CD4-positive, CD25-positive, alpha-beta regulatory T cell (primary cell): ENCODE measurements at regions not wholly inside any gene's neighbourhood (a gene's known extent, or its start where the extent isn't known, plus 50 kb on each side); places are given as distances from the start of the nearest gene placed in this dataset.

Experiments used
- ATAC-seq, 2 donors: fragments of 150-1000 bp; cut with Tn5 transposase; one replicate each; pipeline ENCODE4 v1.10.0; 2021; ENCODE audit warnings: low read depth in 2 of 2, moderate number of reproducible peaks in 2 of 2, moderate library complexity in 1 of 2
- DNase-seq, 3 donors: peaks; one replicate each; pipeline versions ENCODE4 v3.0.0 to v3.0.0-alpha.2; 2012 to 2022; ENCODE audit warnings: mixed read lengths in 1 of 3
- H3K27ac ChIP-seq: one replicate; pipeline ENCODE4 v1.7.0; 2013; ENCODE audit warnings: mild to moderate bottlenecking, low read length; ENCODE audit not compliant: insufficient read depth, poor library complexity, severe bottlenecking
- H3K27me3 ChIP-seq: one replicate; pipeline ENCODE4 v1.7.0; 2013; ENCODE audit warnings: low read length; ENCODE audit not compliant: control insufficient read depth, insufficient read depth
- H3K36me3 ChIP-seq: one replicate; pipeline ENCODE4 v1.7.0; 2013; ENCODE audit warnings: mild to moderate bottlenecking, low read length, moderate library complexity; ENCODE audit not compliant: control insufficient read depth, insufficient read depth
- H3K4me1 ChIP-seq: 2 replicates; pipeline ENCODE4 v1.7.0; 2013; ENCODE audit warnings: mild to moderate bottlenecking, low read length; ENCODE audit not compliant: insufficient read depth, control insufficient read depth, poor library complexity, severe bottlenecking
- H3K4me3 ChIP-seq: one replicate; pipeline ENCODE4 v1.7.0; 2013; ENCODE audit warnings: low read depth, mild to moderate bottlenecking, low read length, moderate library complexity
- H3K9me3 ChIP-seq, 2 experiments: 1 replicate in 1 of 2; 2 replicates in 1 of 2; pipeline ENCODE4 v1.7.0; 2013; ENCODE audit warnings: low read length in 2 of 2, mild to moderate bottlenecking in 1 of 2, moderate library complexity in 1 of 2; ENCODE audit not compliant: control insufficient read depth in 2 of 2
- H3K27ac Mint-ChIP-seq, 3 donors: one replicate each; pipeline ENCODE4 v1.8.0; 2020 to 2022; ENCODE audit warnings: mild to moderate bottlenecking in 3 of 3, mixed read lengths in 3 of 3, moderate library complexity in 2 of 3
- H3K27me3 Mint-ChIP-seq: one replicate; pipeline ENCODE4 v1.8.0; 2022; ENCODE audit warnings: mild to moderate bottlenecking, mixed read lengths
- H3K36me3 Mint-ChIP-seq: one replicate; pipeline ENCODE4 v1.8.0; 2020; ENCODE audit warnings: mixed read lengths
- H3K4me1 Mint-ChIP-seq, 4 donors: one replicate each; pipeline ENCODE4 v1.8.0; 2020 to 2022; ENCODE audit warnings: mixed read lengths in 4 of 4, mild to moderate bottlenecking in 1 of 4
- H3K4me3 Mint-ChIP-seq, 4 donors: one replicate each; pipeline ENCODE4 v1.8.0; 2020 to 2022; ENCODE audit warnings: mild to moderate bottlenecking in 4 of 4, mixed read lengths in 4 of 4, moderate library complexity in 3 of 4
- H3K9me3 Mint-ChIP-seq, 7 donors: one replicate each; pipeline ENCODE4 v1.8.0; 2020 to 2022; ENCODE audit warnings: mixed read lengths in 7 of 7, mild to moderate bottlenecking in 3 of 7, moderate library complexity in 2 of 7

- Mint-ChIP-seq H3K27me3 (no peaks in the 10 kb centered on the region), H3K27ac (no peak overlapping the region)
- DNase-seq, result no peak
Measured at GRCh38 chr3:21138085-21138484, 612.9 kb downstream of the ZNF385D start.

GRCh38 chr3:21132896-21133295 lies 618.1 kb downstream of the ZNF385D start:
- Mint-ChIP-seq H3K4me3 (no peak overlapping the region), H3K4me1 (no peaks in the 10 kb centered on the region), H3K36me3 (no peaks in the 10 kb centered on the region), H3K27ac (no peak overlapping the region), H3K9me3 (peaks cover 0 to 24% (median 10%) of the 10 kb centered on the region in 7 donors), H3K27me3 (no peaks in the 10 kb centered on the region)
- H3K4me3 ChIP-seq, result no peak overlapping the region
- H3K27ac ChIP-seq, result no peak overlapping the region
- H3K27me3 ChIP-seq, result no peaks in the 10 kb centered on the region
- ATAC-seq, result no peak
- H3K9me3 ChIP-seq, result no peaks in the 10 kb centered on the region
- H3K4me1 ChIP-seq, result no peaks in the 10 kb centered on the region
- no peak for DNase-seq
- H3K36me3 ChIP-seq, result no peaks in the 10 kb centered on the region

More at GRCh38 chr3:21138085-21138484, 612.9 kb downstream of the ZNF385D start:
- Histone ChIP-seq H3K27me3 (no peaks in the 10 kb centered on the region), H3K4me3 (no peak overlapping the region), H3K36me3 (no peaks in the 10 kb centered on the region), H3K9me3 (no peaks in the 10 kb centered on the region), H3K4me1 (no peaks in the 10 kb centered on the region), H3K27ac (no peak overlapping the region)
- Mint-ChIP-seq H3K4me1 (no peaks in the 10 kb centered on the region), H3K9me3 (peaks cover 0 to 9% (median 3%) of the 10 kb centered on the region in 7 donors), H3K36me3 (no peaks in the 10 kb centered on the region), H3K4me3 (no peak overlapping the region)
- no peak for ATAC-seq

GRCh38 chr3:21120826-21121225 lies 630.2 kb downstream of the ZNF385D start:
- H3K4me3 ChIP-seq, result no peak overlapping the region
- H3K4me3 Mint-ChIP-seq, result no peak overlapping the region
- no peaks in the 10 kb centered on the region for H3K4me1 Mint-ChIP-seq
- no peak overlapping the region for H3K27ac Mint-ChIP-seq
- ATAC-seq (no peak), DNase-seq (no peak)
- H3K9me3 Mint-ChIP-seq, result peaks cover 3 to 22% (median 9%) of the 10 kb centered on the region in 7 donors
- H3K36me3 Mint-ChIP-seq, result no peaks in the 10 kb centered on the region
- H3K36me3 ChIP-seq, result no peaks in the 10 kb centered on the region
- H3K27me3 Mint-ChIP-seq, result no peaks in the 10 kb centered on the region
- H3K9me3 ChIP-seq, result peaks cover 3 to 13% of the 10 kb centered on the region in 2 experiments
- H3K27ac ChIP-seq, result no peak overlapping the region
- H3K4me1 ChIP-seq, result no peaks in the 10 kb centered on the region
- H3K27me3 ChIP-seq, result no peaks in the 10 kb centered on the region

GRCh38 chr3:21117370-21117769 lies 633.6 kb downstream of the ZNF385D start:
- no peak for ATAC-seq
- Mint-ChIP-seq H3K36me3 (no peaks in the 10 kb centered on the region), H3K9me3 (peaks cover 1 to 29% (median 14%) of the 10 kb centered on the region in 7 donors), H3K4me1 (no peaks in the 10 kb centered on the region), H3K4me3 (no peak overlapping the region), H3K27me3 (no peaks in the 10 kb centered on the region), H3K27ac (no peak overlapping the region)
- Histone ChIP-seq H3K36me3 (no peaks in the 10 kb centered on the region), H3K27me3 (no peaks in the 10 kb centered on the region), H3K4me1 (no peaks in the 10 kb centered on the region), H3K27ac (no peak overlapping the region), H3K4me3 (no peak overlapping the region), H3K9me3 (peaks cover 0 to 4% of the 10 kb centered on the region in 2 experiments)
- DNase-seq, result no peak

- H3K4me3 Mint-ChIP-seq, result no peak overlapping the region
- Histone ChIP-seq H3K27ac (no peak overlapping the region), H3K4me3 (no peak overlapping the region), H3K9me3 (no peaks in the 10 kb centered on the region), H3K36me3 (no peaks in the 10 kb centered on the region), H3K4me1 (no peaks in the 10 kb centered on the region), H3K27me3 (no peaks in the 10 kb centered on the region)
- H3K36me3 Mint-ChIP-seq, result no peaks in the 10 kb centered on the region
- no peak overlapping the region for H3K27ac Mint-ChIP-seq
- no peaks in the 10 kb centered on the region for H3K27me3 Mint-ChIP-seq
- DNase-seq, result no peak
- H3K4me1 Mint-ChIP-seq, result no peaks in the 10 kb centered on the region
- H3K9me3 Mint-ChIP-seq, result peaks cover 4 to 27% (median 11%) of the 10 kb centered on the region in 7 donors
- ATAC-seq, result no peak
Measured at GRCh38 chr3:21109056-21109455, 642.0 kb downstream of the ZNF385D start.

GRCh38 chr3:21105784-21106183 lies 645.2 kb downstream of the ZNF385D start:
- ATAC-seq, result no peak
- H3K36me3 ChIP-seq, result no peaks in the 10 kb centered on the region
- H3K27me3 ChIP-seq, result no peaks in the 10 kb centered on the region
- H3K9me3 ChIP-seq, result no peaks in the 10 kb centered on the region
- H3K4me3 ChIP-seq, result no peak overlapping the region
- peaks cover 4 to 39% (median 11%) of the 10 kb centered on the region in 7 donors for H3K9me3 Mint-ChIP-seq
- no peak overlapping the region for H3K27ac ChIP-seq
- DNase-seq, result no peak
- no peaks in the 10 kb centered on the region for H3K4me1 Mint-ChIP-seq
- H3K27me3 Mint-ChIP-seq, result no peaks in the 10 kb centered on the region
- H3K4me1 ChIP-seq, result no peaks in the 10 kb centered on the region
- H3K4me3 Mint-ChIP-seq, result no peak overlapping the region
- no peak overlapping the region for H3K27ac Mint-ChIP-seq
- H3K36me3 Mint-ChIP-seq, result no peaks in the 10 kb centered on the region

GRCh38 chr3:21100656-21101359 lies 650.2 kb downstream of the ZNF385D start:
- H3K27me3 ChIP-seq, result no peaks in the 10 kb centered on the region
- Mint-ChIP-seq H3K4me3 (no peak overlapping the region), H3K27me3 (no peaks in the 10 kb centered on the region), H3K36me3 (no peaks in the 10 kb centered on the region), H3K27ac (no peak overlapping the region), H3K9me3 (peaks cover 3 to 49% (median 11%) of the 10 kb centered on the region in 7 donors), H3K4me1 (no peaks in the 10 kb centered on the region)
- no peak for DNase-seq
- no peak overlapping the region for H3K27ac ChIP-seq
- H3K4me1 ChIP-seq, result no peaks in the 10 kb centered on the region
- no peaks in the 10 kb centered on the region for H3K9me3 ChIP-seq
- H3K36me3 ChIP-seq, result no peaks in the 10 kb centered on the region
- no peak overlapping the region for H3K4me3 ChIP-seq
- no peak for ATAC-seq

GRCh38 chr3:21094686-21095085 lies 656.3 kb downstream of the ZNF385D start:
- Mint-ChIP-seq H3K9me3 (peaks cover 0 to 12% (median 6%) of the 10 kb centered on the region in 7 donors), H3K4me3 (no peak overlapping the region), H3K4me1 (no peaks in the 10 kb centered on the region), H3K27me3 (no peaks in the 10 kb centered on the region), H3K36me3 (no peaks in the 10 kb centered on the region), H3K27ac (no peak overlapping the region)
- Histone ChIP-seq H3K36me3 (no peaks in the 10 kb centered on the region), H3K27ac (no peak overlapping the region), H3K4me3 (no peak overlapping the region), H3K27me3 (no peaks in the 10 kb centered on the region), H3K9me3 (no peaks in the 10 kb centered on the region), H3K4me1 (no peaks in the 10 kb centered on the region)
- no peak for DNase-seq
- ATAC-seq, result no peak
